T-helper 1 cell (primary cell): ENCODE measurements at regions not wholly inside any gene's neighbourhood (a gene's known extent, or its start where the extent isn't known, plus 50 kb on each side); places are given as distances from the start of the nearest gene placed in this dataset.
"Not testable (repeated sequence)": the region's sequence is repeated elsewhere in the genome, so short reads cannot be mapped to it uniquely, and the experiment has no call there.

Source experiments
- DNase-seq, 5 donors: peaks; one replicate each; pipeline ENCODE4 v3.0.0-alpha.2; 2012 to 2020

GRCh38 chr6:112665114-112665513, 318.0 kb downstream of the RFPL4B start:
- no peak for DNase-seq

- no peak for DNase-seq
Measured at GRCh38 chr6:112665815-112666214, 318.7 kb downstream of the RFPL4B start.

- no peak for DNase-seq
Measured at GRCh38 chr6:112667427-112667826, 320.3 kb downstream of the RFPL4B start.

- no peak for DNase-seq
Measured at GRCh38 chr6:112680091-112680490, 333.0 kb downstream of the RFPL4B start.

- no peak for DNase-seq
Measured at GRCh38 chr6:112682071-112682470, 334.9 kb downstream of the RFPL4B start.

GRCh38 chr6:112683106-112683505, 336.0 kb downstream of the RFPL4B start:
- DNase-seq, result no peak

GRCh38 chr6:112683926-112684325, 336.8 kb downstream of the RFPL4B start:
- no peak for DNase-seq

GRCh38 chr6:112685521-112686220, 338.5 kb downstream of the RFPL4B start:
- not testable (repeated sequence) for DNase-seq

- DNase-seq, result not testable (repeated sequence)
Measured at GRCh38 chr6:112688487-112689165, 341.5 kb downstream of the RFPL4B start.

GRCh38 chr6:112689183-112689858, 342.2 kb downstream of the RFPL4B start:
- DNase-seq, result not testable (repeated sequence)

GRCh38 chr6:112690497-112691202, 343.5 kb downstream of the RFPL4B start:
- DNase-seq, result no peak

- no peak for DNase-seq
Measured at GRCh38 chr6:112691289-112691688, 344.2 kb downstream of the RFPL4B start.

GRCh38 chr6:112695001-112695400, 347.9 kb downstream of the RFPL4B start:
- no peak for DNase-seq

GRCh38 chr6:112697265-112697664, 350.1 kb downstream of the RFPL4B start:
- no peak for DNase-seq

GRCh38 chr6:112701201-112701600, 354.1 kb downstream of the RFPL4B start:
- DNase-seq, result no peak

- no peak for DNase-seq
Measured at GRCh38 chr6:112710710-112711109, 363.6 kb downstream of the RFPL4B start.

GRCh38 chr6:112713402-112713801, 366.3 kb downstream of the RFPL4B start:
- no peak for DNase-seq

GRCh38 chr6:112717401-112717800, 370.3 kb downstream of the RFPL4B start:
- no peak for DNase-seq

GRCh38 chr6:112717856-112718255, 370.7 kb downstream of the RFPL4B start:
- no peak for DNase-seq

- DNase-seq, result no peak
Measured at GRCh38 chr6:112725541-112726085, 378.5 kb downstream of the RFPL4B start.

- no peak for DNase-seq
Measured at GRCh38 chr6:112735129-112735528, 388.0 kb downstream of the RFPL4B start.

- DNase-seq, result no peak
Measured at GRCh38 chr6:112739766-112740165, 392.6 kb downstream of the RFPL4B start.

GRCh38 chr6:112743323-112743722, 396.2 kb downstream of the RFPL4B start:
- no peak for DNase-seq
